Body of pancreas (tissue), 4 donors: ENCODE measurements at regions not wholly inside any gene's neighbourhood (a gene's known extent, or its start where the extent isn't known, plus 50 kb on each side); places are given as distances from the start of the nearest gene placed in this dataset.

ENCODE experiments used
- ATAC-seq: fragments of 150-250 bp; one replicate; pipeline ENCODE4 v1.9.1; 2016
- DNase-seq, 4 donors: peaks; one replicate each; pipeline ENCODE4 v3.0.0-alpha.2; 2019
- H3K27ac ChIP-seq, 4 donors: fragments of 200-600 bp; sonication (generic); 1 replicate in 3 of 4; 2 replicates in 1 of 4; pipeline versions ENCODE4 v1.5.1 to v1.6.1; 2016 to 2019; ENCODE audit warnings: mild to moderate bottlenecking in 1 of 4, mixed read lengths in 1 of 4, moderate library complexity in 1 of 4
- H3K27me3 ChIP-seq, 2 donors: fragments of 200-600 bp; sonication (generic); one replicate each; pipeline ENCODE4 v1.6.0; 2016; ENCODE audit warnings: mild to moderate bottlenecking in 1 of 2
- H3K36me3 ChIP-seq, 2 donors: fragments of 200-600 bp; sonication (generic); replicated peaks in 1 of 2; 2 replicates each; pipeline ENCODE4 v1.5.1; 2016; ENCODE audit warnings: low read depth in 2 of 2; ENCODE audit not compliant: insufficient read depth in 1 of 2
- H3K4me1 ChIP-seq: fragments of 200-600 bp; sonication (generic); one replicate; pipeline ENCODE4 v1.6.0; 2016
- H3K4me3 ChIP-seq, 2 donors: fragments of 200-600 bp; sonication (generic); 1 replicate in 1 of 2; 2 replicates in 1 of 2; pipeline ENCODE4 v1.5.1; 2016 to 2019
- H3K9me3 ChIP-seq, 3 donors: fragments of 200-600 bp; sonication (generic); 1 replicate in 2 of 3; 2 replicates in 1 of 3; pipeline ENCODE4 v1.5.1; 2016
- CTCF ChIP-seq, 7 experiments: fragments of 450-650 bp in 4 of 7; fragments of 200-600 bp in 3 of 7; sonication (generic) in 3 of 7; IDR thresholded peaks; one replicate each; pipeline ENCODE4 v1.5.1; 2016 to 2019; ENCODE audit warnings: antibody characterized with exemption in 7 of 7
- POLR2A ChIP-seq, 3 donors: fragments of 450-650 bp; IDR thresholded peaks; one replicate each; pipeline ENCODE4 v1.6.1; 2016; ENCODE audit warnings: antibody characterized with exemption in 3 of 3, mild to moderate bottlenecking in 2 of 3
- WGBS, 2 donors: methylation state at CpG; one replicate each; pipeline ENCODE4 v1.1.5; 2017; 5-methylcytosine and 5-hydroxymethylcytosine counted together
- intact Hi-C: fragments of 100-400 bp; cut with DNase I; formaldehyde crosslinking; loops from one replicate; pipeline ENCODE4 v1.15.1; 2023

- intact Hi-C loops: no loop called here
- no peaks in the 10 kb centered on the region for H3K9me3 ChIP-seq
- ATAC-seq (peak; percentile 71), DNase-seq (peak; percentile 41 to 74 (median 56))
- H3K27ac ChIP-seq: peak overlapping the region in 2 of 4 donors; percentile 8 to 70
- H3K4me1 ChIP-seq: no peaks in the 10 kb centered on the region
- H3K27me3 ChIP-seq: peaks cover 0 to 5% of the 10 kb centered on the region in 2 donors
- 15 to 35% methylated on average over 29 of the region's 29 CpGs for WGBS, 2 donors
- H3K36me3 ChIP-seq: no peaks in the 10 kb centered on the region
- no peak overlapping the region for H3K4me3 ChIP-seq
- TF ChIP-seq CTCF (IDR thresholded peaks at IDR 0.05): no peak
- TF ChIP-seq POLR2A (IDR thresholded peaks at IDR 0.05): peak in 1 of 3 donors; percentile 24
These were observed 60.0 kb upstream of the BTN3A2 start for GRCh38 chr6:26304797-26305640.

GRCh38 chr6:26305641-26305969 is 59.4 kb upstream of the BTN3A2 start:
- ATAC-seq (no peak), DNase-seq (no peak)
- no peaks in the 10 kb centered on the region for H3K4me1 ChIP-seq
- peaks cover 0 to 5% of the 10 kb centered on the region in 2 donors for H3K27me3 ChIP-seq
- intact Hi-C loops: no loop called here
- peak overlapping the region in 2 of 4 donors; percentile 8 to 70 for H3K27ac ChIP-seq
- no peaks in the 10 kb centered on the region for H3K36me3 ChIP-seq
- no peak overlapping the region for H3K4me3 ChIP-seq
- no peaks in the 10 kb centered on the region for H3K9me3 ChIP-seq
- TF ChIP-seq CTCF (IDR thresholded peaks at IDR 0.05): no peak
- TF ChIP-seq POLR2A (IDR thresholded peaks at IDR 0.05): no peak
- WGBS, 2 donors: 33 to 51% methylated on average over 3 of the region's 3 CpGs

DNA sequence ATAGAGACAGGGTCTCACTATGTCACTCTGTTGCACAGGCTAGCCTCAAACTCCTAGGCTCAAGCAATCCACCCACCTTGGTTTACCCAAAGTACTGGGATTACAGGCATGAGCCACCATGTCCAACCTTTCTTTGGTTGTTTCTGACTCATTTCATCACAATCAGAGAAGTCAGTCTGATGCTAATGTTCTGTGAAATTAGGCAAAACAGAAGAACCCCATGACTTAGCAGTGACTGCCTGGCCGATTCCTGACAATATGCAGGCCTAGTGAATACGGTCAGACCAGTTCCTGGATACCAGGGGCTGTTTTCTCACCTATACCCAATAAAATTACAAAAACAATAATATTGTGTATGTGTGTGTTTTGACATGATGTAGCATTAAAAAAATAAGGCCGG is 58.8 kb upstream of the BTN3A2 start:
- H3K4me3 ChIP-seq: no peak overlapping the region
- WGBS, 2 donors: 89 to 92% methylated on average over 3 of the region's 3 CpGs
- intact Hi-C loops: no loop called here
- H3K36me3 ChIP-seq: no peaks in the 10 kb centered on the region
- ATAC-seq: no peak
- no peaks in the 10 kb centered on the region for H3K4me1 ChIP-seq
- DNase-seq: no peak
- H3K27me3 ChIP-seq: peaks cover 0 to under 1% of the 10 kb centered on the region in 2 donors
- H3K27ac ChIP-seq: no peak overlapping the region
- TF ChIP-seq CTCF (IDR thresholded peaks at IDR 0.05): no peak
- no peak for TF ChIP-seq POLR2A (IDR thresholded peaks at IDR 0.05)
- no peaks in the 10 kb centered on the region for H3K9me3 ChIP-seq

- intact Hi-C loops: no loop called here
- no peak for TF ChIP-seq POLR2A (IDR thresholded peaks at IDR 0.05)
- TF ChIP-seq CTCF (IDR thresholded peaks at IDR 0.05): no peak
- no peak overlapping the region for H3K27ac ChIP-seq
- DNase-seq (no peak), ATAC-seq (no peak)
- H3K4me3 ChIP-seq: no peak overlapping the region
- no peaks in the 10 kb centered on the region for H3K9me3 ChIP-seq
- no peaks in the 10 kb centered on the region for H3K36me3 ChIP-seq
- no peaks in the 10 kb centered on the region for H3K27me3 ChIP-seq
- peaks cover 8% of the 10 kb centered on the region for H3K4me1 ChIP-seq
These were observed 57.1 kb upstream of the BTN3A2 start for GRCh38 chr6:26307850-26308249.

DNA sequence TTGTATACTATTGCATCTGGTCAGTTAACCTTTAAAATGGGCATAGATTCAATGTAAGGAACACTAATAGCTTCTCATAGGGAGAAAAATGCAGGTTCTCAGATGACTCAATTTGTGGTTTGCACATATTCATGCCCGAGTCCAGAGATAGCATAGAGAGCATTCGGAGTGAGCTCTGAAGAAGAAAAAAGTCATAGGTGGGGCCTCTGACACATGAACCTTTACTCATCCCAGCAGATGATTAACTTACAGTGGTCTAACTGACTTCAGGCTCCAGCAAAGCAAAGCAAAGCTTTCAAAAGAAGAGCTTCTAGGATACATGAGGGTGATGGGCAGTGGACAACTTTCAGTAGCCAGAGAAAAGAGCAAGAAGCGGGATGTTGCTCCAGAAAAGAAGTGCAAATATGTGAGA is 55.3 kb upstream of the BTN3A2 start:
- no peak for ATAC-seq
- DNase-seq: no peak
- H3K4me1 ChIP-seq: peaks cover 19% of the 10 kb centered on the region
- no peak overlapping the region for H3K27ac ChIP-seq
- intact Hi-C loops: no loop called here
- H3K27me3 ChIP-seq: no peaks in the 10 kb centered on the region
- TF ChIP-seq CTCF (IDR thresholded peaks at IDR 0.05) (no peak), POLR2A (IDR thresholded peaks at IDR 0.05) (no peak)
- no peaks in the 10 kb centered on the region for H3K9me3 ChIP-seq
- H3K4me3 ChIP-seq: no peak overlapping the region
- WGBS, 2 donors: 67 to 71% methylated on average over 3 of the region's 3 CpGs
- H3K36me3 ChIP-seq: no peaks in the 10 kb centered on the region
